GM12892 (cell line): ENCODE measurements at regions not wholly inside any gene's neighbourhood (a gene's known extent, or its start where the extent isn't known, plus 50 kb on each side); places are given as distances from the start of the nearest gene placed in this dataset.

Source experiments
- POLR2A ChIP-seq: IDR thresholded peaks from 2 replicates; pipeline ENCODE4 v1.6.1; 2011; ENCODE audit warnings: low read depth, low read length, control low read depth
- POLR2AphosphoS5 ChIP-seq: IDR thresholded peaks from 2 replicates; pipeline ENCODE4 v1.6.1; 2011; ENCODE audit warnings: low read depth, low read length, control low read depth
- TAF1 ChIP-seq: IDR thresholded peaks from 2 replicates; pipeline ENCODE4 v1.6.1; 2011; ENCODE audit warnings: low read depth, mild to moderate bottlenecking, control low read depth, low read length, borderline replicate concordance

GRCh38 chr5:82590112-82590511 is 312.0 kb upstream of the RPS23 start:
- TF ChIP-seq POLR2AphosphoS5 (no peak), TAF1 (no peak), POLR2A (no peak)
